Spinal cord (tissue), 9 donors: ENCODE measurements at regions not wholly inside any gene's neighbourhood (a gene's known extent, or its start where the extent isn't known, plus 50 kb on each side); places are given as distances from the start of the nearest gene placed in this dataset.

ENCODE experiments used
- DNase-seq, 6 donors: peaks; one replicate each; pipeline versions ENCODE4 v3.0.0 to v3.0.0-alpha.2; 2013 to 2015; ENCODE audit warnings: low spot score in 6 of 6, low read depth in 4 of 6
- H3K27ac ChIP-seq: one replicate; pipeline ENCODE4 v1.5.1; 2013; ENCODE audit warnings: low read depth, low read length, control low read depth
- H3K27me3 ChIP-seq: one replicate; pipeline ENCODE4 v1.6.1; 2013; ENCODE audit warnings: low read length; ENCODE audit not compliant: control insufficient read depth, insufficient read depth
- H3K36me3 ChIP-seq: one replicate; pipeline ENCODE4 v1.6.1; 2013; ENCODE audit warnings: low read length; ENCODE audit not compliant: control insufficient read depth, insufficient read depth
- H3K4me1 ChIP-seq: one replicate; pipeline ENCODE4 v1.6.1; 2013; ENCODE audit warnings: low read length; ENCODE audit not compliant: control insufficient read depth, insufficient read depth
- H3K4me3 ChIP-seq: one replicate; pipeline ENCODE4 v1.5.1; 2013; ENCODE audit warnings: low read depth, low read length, control low read depth
- H3K9me3 ChIP-seq: one replicate; pipeline ENCODE4 v1.6.1; 2013; ENCODE audit warnings: low read length; ENCODE audit not compliant: control insufficient read depth, insufficient read depth
- WGBS: methylation state at CpG from one replicate; pipeline ENCODE4 v1.1.5; 2013; ENCODE audit warnings: missing lambda C conversion rate; ENCODE audit not compliant: insufficient coverage; 5-methylcytosine and 5-hydroxymethylcytosine counted together
- donor health status: healthy.

- Histone ChIP-seq H3K4me1 (no peaks in the 10 kb centered on the region), H3K36me3 (no peaks in the 10 kb centered on the region), H3K9me3 (no peaks in the 10 kb centered on the region), H3K27ac (no peak overlapping the region), H3K27me3 (no peaks in the 10 kb centered on the region), H3K4me3 (no peak overlapping the region)
- WGBS, result 89% methylated on average over 3 of the region's 6 CpGs
- no peak for DNase-seq
Measured at GRCh38 chr1:83515578-83516154, 483.3 kb downstream of the TTLL7 start.

- Histone ChIP-seq H3K9me3 (no peaks in the 10 kb centered on the region), H3K27ac (no peak overlapping the region), H3K4me1 (no peaks in the 10 kb centered on the region), H3K27me3 (no peaks in the 10 kb centered on the region), H3K36me3 (no peaks in the 10 kb centered on the region), H3K4me3 (no peak overlapping the region)
- WGBS, result 80% methylated on average over 1 of the region's 2 CpGs
- peak in 1 of 6 donors; percentile 69 for DNase-seq
Measured at GRCh38 chr1:83512373-83513193, 486.3 kb downstream of the TTLL7 start.

- DNase-seq, result peak in 1 of 6 donors; percentile 39
- H3K4me1 ChIP-seq, result no peaks in the 10 kb centered on the region
- H3K27me3 ChIP-seq, result no peaks in the 10 kb centered on the region
- no peaks in the 10 kb centered on the region for H3K36me3 ChIP-seq
- no peaks in the 10 kb centered on the region for H3K9me3 ChIP-seq
- H3K27ac ChIP-seq, result no peak overlapping the region
- no CpG with 5 or more reads among the region's 2 CpGs for WGBS
- no peak overlapping the region for H3K4me3 ChIP-seq
Measured at GRCh38 chr1:83511146-83511726, 487.7 kb downstream of the TTLL7 start.

DNA sequence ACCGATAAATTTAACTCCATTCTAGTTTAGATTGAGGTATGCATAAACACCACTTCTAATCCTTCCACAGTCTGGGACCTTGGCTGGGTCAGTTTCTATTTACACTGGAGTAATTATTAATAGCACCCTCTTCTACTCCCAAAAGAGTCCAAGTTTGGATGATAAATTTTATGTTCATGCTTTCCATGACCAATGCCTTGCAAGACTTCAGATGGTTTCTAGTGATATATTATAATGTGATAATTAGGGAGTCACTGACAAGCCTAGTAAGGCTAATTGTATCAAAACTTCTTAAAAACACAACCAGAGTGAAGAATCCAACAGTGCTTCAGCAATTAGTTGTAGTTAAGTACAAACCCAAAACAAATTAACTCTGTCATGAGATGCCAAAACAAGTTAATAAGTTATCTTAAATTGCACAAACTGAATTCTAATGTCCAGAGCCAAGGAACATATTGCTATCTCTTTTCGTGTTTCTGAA lies 489.6 kb downstream of the TTLL7 start:
- no peak for DNase-seq
- Histone ChIP-seq H3K9me3 (no peaks in the 10 kb centered on the region), H3K36me3 (no peaks in the 10 kb centered on the region), H3K27ac (no peak overlapping the region), H3K27me3 (no peaks in the 10 kb centered on the region), H3K4me1 (no peaks in the 10 kb centered on the region), H3K4me3 (no peak overlapping the region)
- 78% methylated on average over 1 of the region's 2 CpGs for WGBS

- Histone ChIP-seq H3K9me3 (no peaks in the 10 kb centered on the region), H3K36me3 (no peaks in the 10 kb centered on the region), H3K27me3 (no peaks in the 10 kb centered on the region), H3K4me1 (no peaks in the 10 kb centered on the region), H3K27ac (peak overlapping the region; percentile 2), H3K4me3 (no peak overlapping the region)
- WGBS, result 90% methylated on average over 2 of the region's 3 CpGs
- DNase-seq, result peak in 1 of 6 donors; percentile 59
Measured at GRCh38 chr1:83508485-83509151, 490.3 kb downstream of the TTLL7 start.

- Histone ChIP-seq H3K27me3 (no peaks in the 10 kb centered on the region), H3K4me1 (no peaks in the 10 kb centered on the region), H3K36me3 (no peaks in the 10 kb centered on the region), H3K27ac (no peak overlapping the region), H3K4me3 (no peak overlapping the region), H3K9me3 (no peaks in the 10 kb centered on the region)
- 75% methylated on average over 1 of the region's 1 CpG for WGBS
- no peak for DNase-seq
Measured at GRCh38 chr1:83505148-83505547, 493.8 kb downstream of the TTLL7 start.

- no peaks in the 10 kb centered on the region for H3K36me3 ChIP-seq
- WGBS, result no CpG with 5 or more reads among the region's 3 CpGs
- no peak for DNase-seq
- no peaks in the 10 kb centered on the region for H3K4me1 ChIP-seq
- H3K9me3 ChIP-seq, result no peaks in the 10 kb centered on the region
- H3K27me3 ChIP-seq, result no peaks in the 10 kb centered on the region
- H3K4me3 ChIP-seq, result no peak overlapping the region
- no peak overlapping the region for H3K27ac ChIP-seq
Measured at GRCh38 chr1:83503153-83503552, 495.8 kb downstream of the TTLL7 start.

DNA sequence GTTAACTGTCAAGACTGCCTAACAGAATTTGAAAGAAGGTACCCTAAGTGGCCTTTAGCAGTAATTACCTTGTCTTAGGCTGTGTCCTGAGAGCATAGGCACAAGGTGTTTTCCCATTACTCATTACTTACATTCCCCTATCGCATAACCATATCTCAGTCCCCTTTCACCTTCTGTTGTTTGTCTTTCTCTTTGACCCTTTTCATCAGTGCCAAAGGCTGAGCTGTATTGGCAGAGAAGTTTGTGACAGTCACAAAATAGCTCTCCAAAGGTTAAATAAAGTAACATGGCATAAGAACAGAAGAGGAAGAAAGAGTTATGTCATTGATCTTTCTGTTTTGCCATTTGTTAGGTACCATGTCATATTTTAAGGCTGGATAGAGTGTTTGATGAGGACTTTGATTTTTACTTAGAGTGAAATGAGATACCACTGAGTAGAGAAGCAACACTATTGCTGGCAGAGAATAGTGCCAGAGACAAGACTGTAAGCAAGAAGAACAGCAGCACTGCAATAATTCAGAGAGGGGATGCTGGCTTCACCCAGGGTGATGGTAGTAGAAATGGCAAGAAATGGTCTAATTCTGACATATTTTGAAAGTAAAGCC lies 497.8 kb downstream of the TTLL7 start:
- no CpG with 5 or more reads among the region's 1 CpG for WGBS
- H3K27me3 ChIP-seq, result no peaks in the 10 kb centered on the region
- no peak overlapping the region for H3K27ac ChIP-seq
- no peak for DNase-seq
- H3K4me1 ChIP-seq, result no peaks in the 10 kb centered on the region
- no peaks in the 10 kb centered on the region for H3K9me3 ChIP-seq
- no peaks in the 10 kb centered on the region for H3K36me3 ChIP-seq
- no peak overlapping the region for H3K4me3 ChIP-seq

- no peaks in the 10 kb centered on the region for H3K27me3 ChIP-seq
- no peak overlapping the region for H3K4me3 ChIP-seq
- no peaks in the 10 kb centered on the region for H3K4me1 ChIP-seq
- WGBS, result no CpG with 5 or more reads among the region's 1 CpG
- H3K27ac ChIP-seq, result no peak overlapping the region
- no peak for DNase-seq
- no peaks in the 10 kb centered on the region for H3K36me3 ChIP-seq
- no peaks in the 10 kb centered on the region for H3K9me3 ChIP-seq
Measured at GRCh38 chr1:83500531-83500930, 498.4 kb downstream of the TTLL7 start.
